ENCODE measurements at regions not wholly inside any gene's neighbourhood (a gene's known extent, or its start where the extent isn't known, plus 50 kb on each side); places are given as distances from the start of the nearest gene placed in this dataset.

- TF ChIP-seq CTCF (tag by site-specific recombination; IDR thresholded peaks at IDR 0.05) = no peak
- TF ChIP-seq ZNF843 (tag by site-specific recombination; IDR thresholded peaks at IDR 0.05) = no peak
- no peak for TF ChIP-seq ZNF837 (tag by site-specific recombination; IDR thresholded peaks at IDR 0.05)
- no peak for TF ChIP-seq SCRT2 (tag by site-specific recombination; IDR thresholded peaks at IDR 0.05)
- no peak for TF ChIP-seq ZBTB1 (tag by site-specific recombination; IDR thresholded peaks at IDR 0.05)
- no peak for TF ChIP-seq ZSCAN16 (tag by site-specific recombination; IDR thresholded peaks at IDR 0.05)
- TF ChIP-seq ZNF501 (tag by site-specific recombination; IDR thresholded peaks at IDR 0.05) = no peak
- TF ChIP-seq ZNF239 (tag by site-specific recombination; IDR thresholded peaks at IDR 0.05) = no peak
Measured at GRCh38 chr22:19610518-19611253, 86.5 kb upstream of the CLDN5 start.

All from HEK293 (cell line).